ENCODE measurements at regions not wholly inside any gene's neighbourhood (a gene's known extent, or its start where the extent isn't known, plus 50 kb on each side); places are given as distances from the start of the nearest gene placed in this dataset.

DNA sequence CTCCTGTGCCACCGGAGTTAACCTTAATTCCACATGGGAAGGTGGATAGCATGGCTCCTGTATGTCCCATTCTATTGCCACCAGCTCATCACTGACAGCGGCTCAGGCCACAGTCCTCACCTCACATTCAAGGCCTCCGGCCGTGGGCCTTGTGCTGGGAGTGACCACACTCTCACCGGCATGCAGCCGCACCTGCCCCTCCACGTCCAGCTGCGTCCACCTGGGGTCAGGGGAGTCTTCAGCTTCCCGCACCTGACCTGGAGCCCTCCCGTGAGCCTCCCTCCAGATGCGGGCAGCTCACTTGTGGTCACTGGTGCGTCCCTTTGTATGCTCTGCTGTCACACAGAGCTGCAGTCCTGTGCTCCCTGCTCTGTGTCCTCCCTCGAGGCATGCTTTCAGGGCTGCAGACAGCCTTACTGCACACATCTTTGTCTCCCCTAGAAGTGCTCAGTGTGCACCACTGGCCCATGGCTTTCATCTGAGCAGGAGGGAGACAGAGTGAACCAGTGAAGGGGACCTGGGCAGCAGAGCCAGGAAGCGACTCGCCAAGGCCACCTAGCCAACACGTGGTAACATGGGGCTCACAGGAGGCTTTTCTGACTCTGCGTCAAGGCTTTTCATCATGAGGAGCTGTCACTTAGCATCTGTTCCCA is 210.1 kb downstream of the ERCC6L2 start:
- TF ChIP-seq, protein P1, sequence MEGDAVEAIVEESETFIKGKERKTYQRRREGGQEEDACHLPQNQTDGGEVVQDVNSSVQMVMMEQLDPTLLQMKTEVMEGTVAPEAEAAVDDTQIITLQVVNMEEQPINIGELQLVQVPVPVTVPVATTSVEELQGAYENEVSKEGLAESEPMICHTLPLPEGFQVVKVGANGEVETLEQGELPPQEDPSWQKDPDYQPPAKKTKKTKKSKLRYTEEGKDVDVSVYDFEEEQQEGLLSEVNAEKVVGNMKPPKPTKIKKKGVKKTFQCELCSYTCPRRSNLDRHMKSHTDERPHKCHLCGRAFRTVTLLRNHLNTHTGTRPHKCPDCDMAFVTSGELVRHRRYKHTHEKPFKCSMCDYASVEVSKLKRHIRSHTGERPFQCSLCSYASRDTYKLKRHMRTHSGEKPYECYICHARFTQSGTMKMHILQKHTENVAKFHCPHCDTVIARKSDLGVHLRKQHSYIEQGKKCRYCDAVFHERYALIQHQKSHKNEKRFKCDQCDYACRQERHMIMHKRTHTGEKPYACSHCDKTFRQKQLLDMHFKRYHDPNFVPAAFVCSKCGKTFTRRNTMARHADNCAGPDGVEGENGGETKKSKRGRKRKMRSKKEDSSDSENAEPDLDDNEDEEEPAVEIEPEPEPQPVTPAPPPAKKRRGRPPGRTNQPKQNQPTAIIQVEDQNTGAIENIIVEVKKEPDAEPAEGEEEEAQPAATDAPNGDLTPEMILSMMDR (IDR thresholded peaks at IDR 0.05 in 4 of 5, conservative IDR thresholded peaks at IDR 0.05 in 1 of 5) = no peak
- TF ChIP-seq POLR2A (IDR thresholded peaks at IDR 0.05) = no peak

Data from gastrocnemius medialis (tissue), 4 donors.